A673 (cell line): ENCODE measurements at regions not wholly inside any gene's neighbourhood (a gene's known extent, or its start where the extent isn't known, plus 50 kb on each side); places are given as distances from the start of the nearest gene placed in this dataset.

Experiments
- EZH2 ChIP-seq: fragments of 200-600 bp; sonication (generic); IDR thresholded peaks from 2 replicates; pipeline ENCODE4 v1.6.1; 2017; ENCODE audit warnings: borderline replicate concordance, low read depth, mild to moderate bottlenecking, mixed read lengths, antibody characterized with exemption, low read length; ENCODE audit not compliant: poor library complexity, severe bottlenecking
- TF ChIP-seq, protein P1 (sequence below): fragments of 300-800, 200-600 bp; sonication (generic); conservative IDR thresholded peaks from 2 replicates; pipeline ENCODE4 v1.5.1; 2017; ENCODE audit warnings: low read depth, mild to moderate bottlenecking, antibody characterized with exemption, low read length, moderate library complexity, mixed read lengths

GRCh38 chr5:44659334-44659733 lies 149.4 kb upstream of the MRPS30 start:
- TF ChIP-seq, protein P1, sequence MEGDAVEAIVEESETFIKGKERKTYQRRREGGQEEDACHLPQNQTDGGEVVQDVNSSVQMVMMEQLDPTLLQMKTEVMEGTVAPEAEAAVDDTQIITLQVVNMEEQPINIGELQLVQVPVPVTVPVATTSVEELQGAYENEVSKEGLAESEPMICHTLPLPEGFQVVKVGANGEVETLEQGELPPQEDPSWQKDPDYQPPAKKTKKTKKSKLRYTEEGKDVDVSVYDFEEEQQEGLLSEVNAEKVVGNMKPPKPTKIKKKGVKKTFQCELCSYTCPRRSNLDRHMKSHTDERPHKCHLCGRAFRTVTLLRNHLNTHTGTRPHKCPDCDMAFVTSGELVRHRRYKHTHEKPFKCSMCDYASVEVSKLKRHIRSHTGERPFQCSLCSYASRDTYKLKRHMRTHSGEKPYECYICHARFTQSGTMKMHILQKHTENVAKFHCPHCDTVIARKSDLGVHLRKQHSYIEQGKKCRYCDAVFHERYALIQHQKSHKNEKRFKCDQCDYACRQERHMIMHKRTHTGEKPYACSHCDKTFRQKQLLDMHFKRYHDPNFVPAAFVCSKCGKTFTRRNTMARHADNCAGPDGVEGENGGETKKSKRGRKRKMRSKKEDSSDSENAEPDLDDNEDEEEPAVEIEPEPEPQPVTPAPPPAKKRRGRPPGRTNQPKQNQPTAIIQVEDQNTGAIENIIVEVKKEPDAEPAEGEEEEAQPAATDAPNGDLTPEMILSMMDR = no peak
- TF ChIP-seq EZH2 = no peak
